ENCODE measurements at regions not wholly inside any gene's neighbourhood (a gene's known extent, or its start where the extent isn't known, plus 50 kb on each side); places are given as distances from the start of the nearest gene placed in this dataset.

- DNase-seq (ENCODE audit: low spot score) = no peak
These were observed 184.4 kb downstream of the SIPA1L2 start for GRCh38 chr1:232445361-232446106.

- DNase-seq (ENCODE audit: low spot score) = no peak
These were observed 186.6 kb downstream of the SIPA1L2 start for GRCh38 chr1:232443372-232443771.

- no peak for DNase-seq (ENCODE audit: low spot score)
These were observed 188.9 kb downstream of the SIPA1L2 start for GRCh38 chr1:232441036-232441411.

GRCh38 chr1:232440325-232441035 is 189.5 kb downstream of the SIPA1L2 start:
- no peak for DNase-seq (ENCODE audit: low spot score)

GRCh38 chr1:232439011-232439410 is 190.9 kb downstream of the SIPA1L2 start:
- DNase-seq (ENCODE audit: low spot score) = no peak

GRCh38 chr1:232438476-232438875 is 191.5 kb downstream of the SIPA1L2 start:
- peak; percentile 61 for DNase-seq (ENCODE audit: low spot score)

- no peak for DNase-seq (ENCODE audit: low spot score)
These were observed 192.4 kb downstream of the SIPA1L2 start for GRCh38 chr1:232437510-232437909.

GRCh38 chr1:232435729-232436128 is 194.2 kb downstream of the SIPA1L2 start:
- peak; percentile 17 for DNase-seq (ENCODE audit: low spot score)

GRCh38 chr1:232432313-232432712 is 197.6 kb downstream of the SIPA1L2 start:
- DNase-seq (ENCODE audit: low spot score) = peak; percentile 45

- DNase-seq (ENCODE audit: low spot score) = no peak
These were observed 198.2 kb downstream of the SIPA1L2 start for GRCh38 chr1:232431748-232432147.

- no peak for DNase-seq (ENCODE audit: low spot score)
These were observed 198.6 kb downstream of the SIPA1L2 start for GRCh38 chr1:232431326-232431725.

GRCh38 chr1:232430467-232430866 is 199.5 kb downstream of the SIPA1L2 start:
- no peak for DNase-seq (ENCODE audit: low spot score)

- DNase-seq (ENCODE audit: low spot score) = no peak
These were observed 201.0 kb downstream of the SIPA1L2 start for GRCh38 chr1:232428786-232429530.

GRCh38 chr1:232428036-232428645 is 201.8 kb downstream of the SIPA1L2 start:
- DNase-seq (ENCODE audit: low spot score) = no peak

- DNase-seq (ENCODE audit: low spot score) = no peak
These were observed 203.1 kb downstream of the SIPA1L2 start for GRCh38 chr1:232426801-232427200.

GRCh38 chr1:232425421-232425820 is 204.5 kb downstream of the SIPA1L2 start:
- DNase-seq (ENCODE audit: low spot score) = no peak

GRCh38 chr1:232423591-232423990 is 206.3 kb downstream of the SIPA1L2 start:
- no peak for DNase-seq (ENCODE audit: low spot score)

GRCh38 chr1:232422898-232423297 is 207.0 kb downstream of the SIPA1L2 start:
- no peak for DNase-seq (ENCODE audit: low spot score)

GRCh38 chr1:232422098-232422497 is 207.8 kb downstream of the SIPA1L2 start:
- no peak for DNase-seq (ENCODE audit: low spot score)

GRCh38 chr1:232421143-232421796 is 208.7 kb downstream of the SIPA1L2 start:
- no peak for DNase-seq (ENCODE audit: low spot score)

GRCh38 chr1:232417636-232418248 is 212.2 kb downstream of the SIPA1L2 start:
- DNase-seq (ENCODE audit: low spot score) = no peak

Measured in pons (tissue), 1 donor.